ENCODE measurements at regions not wholly inside any gene's neighbourhood (a gene's known extent, or its start where the extent isn't known, plus 50 kb on each side); places are given as distances from the start of the nearest gene placed in this dataset.

DNA sequence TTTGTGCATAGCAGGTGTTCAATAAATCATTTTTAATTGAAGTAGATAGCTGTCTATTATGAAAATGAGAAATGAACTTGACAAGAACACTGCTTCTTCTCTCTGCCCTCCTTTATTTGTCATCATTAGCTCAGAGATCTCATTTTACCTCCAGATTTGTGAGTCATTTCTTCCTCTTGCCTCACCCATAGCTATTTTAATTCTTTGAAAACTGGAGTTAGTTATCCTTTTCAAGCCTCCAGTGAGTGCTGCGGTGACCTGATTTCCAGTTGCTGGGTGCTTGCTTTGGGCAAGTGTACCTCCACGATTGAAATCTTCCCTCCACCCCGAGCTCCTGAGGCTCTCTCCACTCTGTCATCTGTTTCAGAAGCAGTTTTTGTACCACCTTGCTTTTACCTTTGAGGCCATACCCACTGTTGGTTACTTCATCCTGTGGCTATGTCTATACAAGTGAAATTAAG is 114.6 kb downstream of the NFKBIZ start:
- ChIA-PET CTCF (interaction anchor here (0.9 to 3.2 kb wide), 5 partner anchors 12 to 265 kb away, joined by 3 to 10 read pairs (median 4); no protein-coding TSS in a partner anchor), SMC1A (ENCODE audit: uncharacterized antibody, unreplicated experiment) (interaction anchor here (0.6 to 2.7 kb wide), 6 partner anchors 8 to 125 kb away, joined by 3 to 14 read pairs (median 5); no protein-coding TSS in a partner anchor), RAD21 (ENCODE audit: unreplicated experiment) (interaction anchor here (1.2 to 1.6 kb wide), 3 partner anchors 9 to 112 kb away, joined by 3 to 4 read pairs (median 3); no protein-coding TSS in a partner anchor), POLR2A (interaction anchor here (1.1 to 1.7 kb wide), 2 partner anchors 12 to 121 kb away, joined by 3 read pairs; no protein-coding TSS in a partner anchor)
- Histone ChIP-seq H3K9me3 (replicated peaks; ENCODE audit: control insufficient read depth, insufficient read depth, low read length) (no peaks in the 10 kb centered on the region; the same call in 2 of the 3 replicates), H3K9ac (ENCODE audit: control insufficient read depth, insufficient read depth, low read length) (no peak overlapping the region), H3K27me3 (replicated peaks in 1 of 2; ENCODE audit: control insufficient read depth in 2 of 2, insufficient read depth in 2 of 2, low read length in 1 of 2) (no peaks in the 10 kb centered on the region), H4K20me1 (ENCODE audit: control insufficient read depth, insufficient read depth) (no peaks in the 10 kb centered on the region), H3K79me2 (ENCODE audit: control insufficient read depth, insufficient read depth, low read length) (no peaks in the 10 kb centered on the region), H3K4me3 (no peak overlapping the region), H3K36me3 (ENCODE audit: control insufficient read depth in 2 of 2, insufficient read depth in 2 of 2, low read length in 1 of 2) (no peaks in the 10 kb centered on the region), H3K4me1 (ENCODE audit: control insufficient read depth, insufficient read depth, low read length) (no peaks in the 10 kb centered on the region), H3K4me2 (ENCODE audit: control insufficient read depth, insufficient read depth) (no peak overlapping the region), H2AFZ (ENCODE audit: control insufficient read depth, low read depth, low read length) (no peak overlapping the region), H3K27ac (ENCODE audit: control insufficient read depth, insufficient read depth) (no peak overlapping the region)
- no peak for DNase-seq (ENCODE audit: low read depth, low spot score)
- BruUV-seq (replicated peaks): no TSS peak
- no peak for FAIRE-seq
- TF ChIP-seq, protein P1, sequence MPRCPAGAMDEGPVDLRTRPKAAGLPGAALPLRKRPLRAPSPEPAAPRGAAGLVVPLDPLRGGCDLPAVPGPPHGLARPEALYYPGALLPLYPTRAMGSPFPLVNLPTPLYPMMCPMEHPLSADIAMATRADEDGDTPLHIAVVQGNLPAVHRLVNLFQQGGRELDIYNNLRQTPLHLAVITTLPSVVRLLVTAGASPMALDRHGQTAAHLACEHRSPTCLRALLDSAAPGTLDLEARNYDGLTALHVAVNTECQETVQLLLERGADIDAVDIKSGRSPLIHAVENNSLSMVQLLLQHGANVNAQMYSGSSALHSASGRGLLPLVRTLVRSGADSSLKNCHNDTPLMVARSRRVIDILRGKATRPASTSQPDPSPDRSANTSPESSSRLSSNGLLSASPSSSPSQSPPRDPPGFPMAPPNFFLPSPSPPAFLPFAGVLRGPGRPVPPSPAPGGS (IDR thresholded peaks at IDR 0.05; ENCODE audit: borderline replicate concordance, insufficient read depth, low read depth, low read length, poor library complexity, severe bottlenecking): no peak
- TF ChIP-seq, protein P2, sequence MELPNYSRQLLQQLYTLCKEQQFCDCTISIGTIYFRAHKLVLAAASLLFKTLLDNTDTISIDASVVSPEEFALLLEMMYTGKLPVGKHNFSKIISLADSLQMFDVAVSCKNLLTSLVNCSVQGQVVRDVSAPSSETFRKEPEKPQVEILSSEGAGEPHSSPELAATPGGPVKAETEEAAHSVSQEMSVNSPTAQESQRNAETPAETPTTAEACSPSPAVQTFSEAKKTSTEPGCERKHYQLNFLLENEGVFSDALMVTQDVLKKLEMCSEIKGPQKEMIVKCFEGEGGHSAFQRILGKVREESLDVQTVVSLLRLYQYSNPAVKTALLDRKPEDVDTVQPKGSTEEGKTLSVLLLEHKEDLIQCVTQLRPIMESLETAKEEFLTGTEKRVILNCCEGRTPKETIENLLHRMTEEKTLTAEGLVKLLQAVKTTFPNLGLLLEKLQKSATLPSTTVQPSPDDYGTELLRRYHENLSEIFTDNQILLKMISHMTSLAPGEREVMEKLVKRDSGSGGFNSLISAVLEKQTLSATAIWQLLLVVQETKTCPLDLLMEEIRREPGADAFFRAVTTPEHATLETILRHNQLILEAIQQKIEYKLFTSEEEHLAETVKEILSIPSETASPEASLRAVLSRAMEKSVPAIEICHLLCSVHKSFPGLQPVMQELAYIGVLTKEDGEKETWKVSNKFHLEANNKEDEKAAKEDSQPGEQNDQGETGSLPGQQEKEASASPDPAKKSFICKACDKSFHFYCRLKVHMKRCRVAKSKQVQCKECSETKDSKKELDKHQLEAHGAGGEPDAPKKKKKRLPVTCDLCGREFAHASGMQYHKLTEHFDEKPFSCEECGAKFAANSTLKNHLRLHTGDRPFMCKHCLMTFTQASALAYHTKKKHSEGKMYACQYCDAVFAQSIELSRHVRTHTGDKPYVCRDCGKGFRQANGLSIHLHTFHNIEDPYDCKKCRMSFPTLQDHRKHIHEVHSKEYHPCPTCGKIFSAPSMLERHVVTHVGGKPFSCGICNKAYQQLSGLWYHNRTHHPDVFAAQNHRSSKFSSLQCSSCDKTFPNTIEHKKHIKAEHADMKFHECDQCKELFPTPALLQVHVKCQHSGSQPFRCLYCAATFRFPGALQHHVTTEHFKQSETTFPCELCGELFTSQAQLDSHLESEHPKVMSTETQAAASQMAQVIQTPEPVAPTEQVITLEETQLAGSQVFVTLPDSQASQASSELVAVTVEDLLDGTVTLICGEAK (IDR thresholded peaks at IDR 0.05; ENCODE audit: borderline replicate concordance): no peak
- TF ChIP-seq, protein P3, sequence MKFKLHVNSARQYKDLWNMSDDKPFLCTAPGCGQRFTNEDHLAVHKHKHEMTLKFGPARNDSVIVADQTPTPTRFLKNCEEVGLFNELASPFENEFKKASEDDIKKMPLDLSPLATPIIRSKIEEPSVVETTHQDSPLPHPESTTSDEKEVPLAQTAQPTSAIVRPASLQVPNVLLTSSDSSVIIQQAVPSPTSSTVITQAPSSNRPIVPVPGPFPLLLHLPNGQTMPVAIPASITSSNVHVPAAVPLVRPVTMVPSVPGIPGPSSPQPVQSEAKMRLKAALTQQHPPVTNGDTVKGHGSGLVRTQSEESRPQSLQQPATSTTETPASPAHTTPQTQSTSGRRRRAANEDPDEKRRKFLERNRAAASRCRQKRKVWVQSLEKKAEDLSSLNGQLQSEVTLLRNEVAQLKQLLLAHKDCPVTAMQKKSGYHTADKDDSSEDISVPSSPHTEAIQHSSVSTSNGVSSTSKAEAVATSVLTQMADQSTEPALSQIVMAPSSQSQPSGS (IDR thresholded peaks at IDR 0.05; ENCODE audit: low read length): no peak
- WGBS (ENCODE audit: insufficient coverage, insufficient replicate concordance, low lambda C conversion rate, missing lambda C conversion rate): 47% methylated on average over 3 of the region's 3 CpGs
- ATAC-seq: peak; percentile 33; the same call in 2 of the 3 replicates
- in situ Hi-C loops (cut with MboI) (no loop called here), intact Hi-C loops (cut with micrococcal nuclease; ENCODE audit: unreplicated experiment) (no loop called here)
